ENCODE measurements at regions not wholly inside any gene's neighbourhood (a gene's known extent, or its start where the extent isn't known, plus 50 kb on each side); places are given as distances from the start of the nearest gene placed in this dataset.

- H3K27ac ChIP-seq (replicated peaks in 1 of 4): no peak overlapping the region
- WGBS: 87% methylated on average over 8 of the region's 8 CpGs
- intact Hi-C loops (cut with DNase I): no loop called here
- H3K4me3 ChIP-seq: no peak overlapping the region
- peak; percentile 81 for DNase-seq (ENCODE audit: extremely low spot score)
- H3K4me1 ChIP-seq: no peaks in the 10 kb centered on the region
- peaks cover 0 to 12% (median 0%) of the 10 kb centered on the region in 4 donors for H3K27me3 ChIP-seq
- H3K36me3 ChIP-seq: no peaks in the 10 kb centered on the region
- H3K9me3 ChIP-seq: no peaks in the 10 kb centered on the region
- TF ChIP-seq EP300 (IDR thresholded peaks at IDR 0.05) (no peak), POLR2AphosphoS5 (IDR thresholded peaks at IDR 0.05) (no peak), POLR2A (IDR thresholded peaks at IDR 0.05; ENCODE audit: low read depth) (no peak)
- TF ChIP-seq, protein P1, sequence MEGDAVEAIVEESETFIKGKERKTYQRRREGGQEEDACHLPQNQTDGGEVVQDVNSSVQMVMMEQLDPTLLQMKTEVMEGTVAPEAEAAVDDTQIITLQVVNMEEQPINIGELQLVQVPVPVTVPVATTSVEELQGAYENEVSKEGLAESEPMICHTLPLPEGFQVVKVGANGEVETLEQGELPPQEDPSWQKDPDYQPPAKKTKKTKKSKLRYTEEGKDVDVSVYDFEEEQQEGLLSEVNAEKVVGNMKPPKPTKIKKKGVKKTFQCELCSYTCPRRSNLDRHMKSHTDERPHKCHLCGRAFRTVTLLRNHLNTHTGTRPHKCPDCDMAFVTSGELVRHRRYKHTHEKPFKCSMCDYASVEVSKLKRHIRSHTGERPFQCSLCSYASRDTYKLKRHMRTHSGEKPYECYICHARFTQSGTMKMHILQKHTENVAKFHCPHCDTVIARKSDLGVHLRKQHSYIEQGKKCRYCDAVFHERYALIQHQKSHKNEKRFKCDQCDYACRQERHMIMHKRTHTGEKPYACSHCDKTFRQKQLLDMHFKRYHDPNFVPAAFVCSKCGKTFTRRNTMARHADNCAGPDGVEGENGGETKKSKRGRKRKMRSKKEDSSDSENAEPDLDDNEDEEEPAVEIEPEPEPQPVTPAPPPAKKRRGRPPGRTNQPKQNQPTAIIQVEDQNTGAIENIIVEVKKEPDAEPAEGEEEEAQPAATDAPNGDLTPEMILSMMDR (IDR thresholded peaks at IDR 0.05): no peak
These were observed 88.8 kb upstream of the ALDH1A3 start for GRCh38 chr15:100790786-100791265.

DNA sequence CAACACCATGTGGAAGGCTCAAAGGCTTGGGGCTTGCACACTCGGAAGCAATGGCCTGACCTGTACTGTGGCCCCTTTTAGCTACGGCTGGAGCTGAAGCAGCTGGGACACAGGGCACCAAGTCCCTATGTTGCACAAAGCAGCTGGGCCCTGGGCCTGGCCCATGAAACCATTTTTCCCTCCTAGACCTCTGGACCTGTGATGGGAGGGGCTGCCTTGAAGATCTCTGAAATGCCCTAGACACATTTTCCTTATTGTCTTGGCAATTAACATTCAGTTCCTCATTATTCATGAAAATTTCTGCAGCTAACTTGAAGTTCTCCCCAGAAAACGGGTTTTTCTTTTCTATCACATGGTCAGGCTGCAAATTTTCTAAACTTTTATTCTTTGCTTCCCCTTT, 85.6 kb upstream of the ALDH1A3 start:
- peak; percentile 29 for DNase-seq (ENCODE audit: extremely low spot score)
- H3K9me3 ChIP-seq: peaks cover 0 to 6% (median 0%) of the 10 kb centered on the region in 4 donors
- TF ChIP-seq, protein P1 (IDR thresholded peaks at IDR 0.05): no peak
- TF ChIP-seq POLR2A (IDR thresholded peaks at IDR 0.05; ENCODE audit: low read depth) (no peak), EP300 (IDR thresholded peaks at IDR 0.05) (no peak), POLR2AphosphoS5 (IDR thresholded peaks at IDR 0.05) (no peak)
- H3K36me3 ChIP-seq: no peaks in the 10 kb centered on the region
- 76% methylated on average over 1 of the region's 3 CpGs for WGBS
- H3K4me3 ChIP-seq: no peak overlapping the region
- H3K27ac ChIP-seq (replicated peaks in 1 of 4): no peak overlapping the region
- intact Hi-C loops (cut with DNase I): no loop called here
- no peaks in the 10 kb centered on the region for H3K4me1 ChIP-seq
- no peaks in the 10 kb centered on the region for H3K27me3 ChIP-seq

GRCh38 chr15:100801256-100801900, 78.3 kb upstream of the ALDH1A3 start:
- 88% methylated on average over 17 of the region's 17 CpGs for WGBS
- TF ChIP-seq EP300 (IDR thresholded peaks at IDR 0.05) (no peak), POLR2AphosphoS5 (IDR thresholded peaks at IDR 0.05) (no peak), POLR2A (IDR thresholded peaks at IDR 0.05; ENCODE audit: low read depth) (no peak)
- TF ChIP-seq, protein P1 (IDR thresholded peaks at IDR 0.05): no peak
- H3K4me3 ChIP-seq: no peak overlapping the region

DNA sequence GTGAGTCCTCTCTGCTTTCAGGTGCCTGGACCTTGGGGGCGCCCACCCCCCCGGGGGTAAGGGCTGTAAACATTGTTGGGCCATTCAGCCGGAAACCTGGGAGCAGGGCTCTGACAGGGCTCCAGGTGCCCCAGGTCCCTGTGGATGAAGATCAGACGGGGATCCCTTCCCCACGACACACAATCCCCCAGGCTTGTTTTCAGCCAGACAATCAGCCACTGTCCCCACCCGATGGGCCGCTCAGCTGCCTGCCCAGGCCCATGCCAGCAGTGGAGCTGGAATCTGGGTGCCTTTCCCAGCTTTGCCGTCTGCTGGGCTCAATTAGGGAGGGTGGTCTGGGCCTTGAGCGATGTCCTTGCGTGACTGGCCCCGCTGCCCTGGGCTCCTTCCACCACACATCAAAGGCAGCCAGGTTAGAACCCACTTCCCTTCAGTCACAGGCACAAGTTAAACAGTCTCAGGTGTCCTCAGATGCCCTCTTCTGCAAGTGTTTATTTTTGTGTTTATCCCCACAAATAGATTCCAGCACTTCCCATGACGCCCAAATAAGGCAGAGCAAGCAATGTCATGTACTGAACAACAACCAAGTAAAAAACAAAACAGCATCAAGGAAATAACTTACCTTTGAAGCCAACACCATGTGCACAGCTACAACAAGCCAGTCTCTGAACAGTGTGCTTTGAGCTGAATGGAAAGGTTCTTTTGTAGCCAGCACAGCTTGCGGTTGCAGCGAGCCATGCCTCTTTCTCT, 77.0 kb upstream of the ALDH1A3 start:
- no peak overlapping the region for H3K4me3 ChIP-seq
- no peaks in the 10 kb centered on the region for H3K36me3 ChIP-seq
- no peaks in the 10 kb centered on the region for H3K4me1 ChIP-seq
- peak; percentile 62 for DNase-seq (ENCODE audit: extremely low spot score)
- no peaks in the 10 kb centered on the region for H3K27me3 ChIP-seq
- peaks cover 0 to 4% (median 0%) of the 10 kb centered on the region in 4 donors for H3K9me3 ChIP-seq
- no peak for TF ChIP-seq POLR2AphosphoS5 (IDR thresholded peaks at IDR 0.05)
- TF ChIP-seq, protein P1 (IDR thresholded peaks at IDR 0.05): no peak
- TF ChIP-seq EP300 (IDR thresholded peaks at IDR 0.05): no peak
- no peak for TF ChIP-seq POLR2A (IDR thresholded peaks at IDR 0.05; ENCODE audit: low read depth)
- intact Hi-C loops (cut with DNase I): no loop called here
- 86% methylated on average over 8 of the region's 14 CpGs for WGBS
- H3K27ac ChIP-seq (replicated peaks in 1 of 4): no peak overlapping the region

More at GRCh38 chr15:100801256-100801900, 78.3 kb upstream of the ALDH1A3 start:
- Histone ChIP-seq H3K36me3 (no peaks in the 10 kb centered on the region), H3K9me3 (peaks cover 0 to 5% (median 0%) of the 10 kb centered on the region in 4 donors), H3K4me1 (no peaks in the 10 kb centered on the region), H3K27me3 (no peaks in the 10 kb centered on the region), H3K27ac (replicated peaks in 1 of 4) (no peak overlapping the region)
- peak; percentile 86 for DNase-seq (ENCODE audit: extremely low spot score)
- intact Hi-C loops (cut with DNase I): no loop called here
